ENCODE measurements at regions not wholly inside any gene's neighbourhood (a gene's known extent, or its start where the extent isn't known, plus 50 kb on each side); places are given as distances from the start of the nearest gene placed in this dataset.

DNA sequence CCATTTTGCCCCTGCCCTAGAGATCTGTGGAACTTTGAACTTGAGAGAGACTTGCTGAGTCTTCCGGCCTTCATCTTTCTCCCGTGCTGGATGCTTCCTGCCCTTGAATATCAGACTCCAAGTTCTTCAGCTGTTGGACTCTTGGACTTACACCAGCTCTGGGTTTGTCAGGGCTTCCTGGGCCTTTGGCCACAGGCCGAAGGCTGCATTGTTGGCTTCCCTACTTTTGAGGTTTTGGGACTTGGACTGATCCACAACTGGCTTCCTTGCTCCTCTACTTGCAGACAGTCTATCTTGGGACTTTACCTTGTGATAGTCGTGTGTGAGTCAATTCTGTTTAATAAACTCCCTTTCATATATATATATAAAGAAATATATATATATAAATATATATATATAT is 1071.0 kb downstream of the ADGRL3 start:
- no peak for DNase-seq

DNA sequence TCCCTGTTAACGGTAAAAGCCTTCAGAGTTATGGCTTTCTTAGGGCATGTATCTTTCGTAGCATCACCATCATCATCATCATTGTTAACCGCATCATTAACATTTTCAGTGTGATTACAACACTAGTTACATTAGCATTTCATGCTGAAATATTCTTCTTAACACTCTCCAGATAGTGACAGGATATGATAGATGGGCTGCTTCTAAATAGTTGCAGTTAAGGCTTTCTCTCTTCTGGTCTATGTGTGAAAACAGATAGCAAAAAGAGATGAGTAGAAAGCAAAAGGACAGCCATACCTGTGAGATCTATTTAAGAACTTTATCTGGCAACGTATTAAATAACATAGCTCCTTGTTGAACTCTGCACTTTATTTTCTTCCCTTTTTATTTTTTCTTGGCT is 1069.8 kb downstream of the ADGRL3 start:
- no peak for DNase-seq

DNA sequence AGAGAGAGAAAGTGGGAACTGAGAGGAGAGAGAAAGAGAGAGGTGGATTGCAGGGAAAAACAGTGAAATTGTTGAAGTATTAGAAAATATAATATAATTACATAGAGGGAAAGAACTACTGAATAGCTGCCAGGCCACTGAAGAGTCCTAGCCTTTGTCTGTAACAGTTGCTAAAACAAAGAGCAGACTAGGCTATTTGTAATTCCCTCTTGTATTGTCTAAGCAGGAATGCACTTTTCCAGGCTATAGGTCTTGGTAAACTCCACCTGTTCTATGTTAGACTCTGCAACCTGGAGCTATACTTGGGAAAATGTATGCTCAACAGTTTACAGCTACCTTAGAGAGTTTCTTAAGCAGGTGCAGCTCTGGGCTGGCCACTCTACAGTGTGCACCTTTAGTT is 1063.3 kb downstream of the ADGRL3 start:
- no peak for DNase-seq

DNA sequence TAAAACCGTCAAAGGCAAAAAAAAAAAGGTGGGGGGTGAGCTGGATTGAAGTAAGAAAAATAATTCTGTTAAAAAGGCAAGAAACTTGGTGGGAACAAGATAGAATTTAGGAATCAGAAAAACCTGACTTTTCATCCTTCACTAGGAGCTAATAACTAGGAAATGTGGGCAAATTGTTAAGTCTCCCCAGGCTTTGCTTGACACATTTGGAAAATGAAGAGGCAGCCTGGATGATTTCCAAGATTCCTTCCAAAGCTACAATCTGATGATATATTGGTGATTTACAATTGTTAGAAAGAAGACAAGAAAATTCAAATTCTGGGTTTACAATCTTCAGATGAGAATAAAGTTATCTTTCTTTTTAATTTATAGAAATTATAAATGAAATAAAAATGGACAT is 1062.5 kb downstream of the ADGRL3 start:
- DNase-seq = no peak

DNA sequence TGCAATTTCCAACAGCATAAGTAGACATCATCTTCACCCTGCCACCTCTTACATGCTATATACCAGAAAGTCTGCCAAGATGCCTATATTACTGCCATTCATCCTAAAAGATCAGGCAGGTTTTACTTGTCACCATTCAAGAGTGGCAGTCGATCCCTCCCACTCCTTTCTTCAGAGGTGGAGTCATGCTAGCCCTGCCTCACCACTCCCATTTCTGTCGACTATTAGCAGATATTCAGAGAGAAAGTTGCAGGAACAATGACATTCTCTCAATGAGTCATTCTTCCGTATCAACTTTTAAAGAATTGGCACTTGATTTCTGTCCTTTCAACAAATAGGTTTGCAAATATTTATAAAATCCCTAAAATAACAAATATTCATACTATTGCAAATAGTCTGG is 1060.1 kb downstream of the ADGRL3 start:
- no peak for DNase-seq

DNA sequence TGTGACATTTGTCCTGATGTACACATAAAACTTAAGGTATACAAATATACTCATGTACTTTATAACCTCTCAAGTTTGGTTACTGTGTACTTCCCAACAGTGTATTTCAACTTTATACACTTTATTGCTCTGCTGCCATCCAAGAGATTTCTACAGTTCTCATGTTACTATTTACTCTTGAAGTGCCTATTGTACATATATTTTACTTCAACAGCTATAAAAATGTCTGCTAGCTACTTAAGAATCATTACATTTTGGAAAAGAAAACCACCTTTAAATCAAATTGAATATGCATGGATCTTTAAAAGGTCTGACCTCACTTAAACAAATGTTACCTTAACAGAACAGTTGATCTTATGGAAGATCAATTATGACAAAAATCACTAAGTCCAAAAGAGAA is 1056.4 kb downstream of the ADGRL3 start:
- DNase-seq = no peak

DNA sequence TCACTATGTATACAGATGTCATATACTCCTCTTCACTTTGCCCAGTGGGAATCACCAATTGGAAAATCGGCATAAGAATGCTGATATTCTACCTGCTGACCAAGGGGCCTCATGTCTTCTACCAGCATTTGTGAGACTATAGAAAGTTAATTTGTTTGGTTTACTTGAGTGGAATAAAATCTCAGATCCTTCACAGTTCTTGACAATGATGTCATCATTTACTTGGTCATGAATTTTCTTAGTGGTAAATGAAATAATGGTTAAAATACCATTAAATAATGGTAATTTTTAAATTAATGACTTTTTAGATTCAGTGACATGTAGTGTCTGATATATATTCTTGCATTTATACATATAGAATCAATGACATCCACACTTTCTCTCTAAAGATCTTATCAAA is 1052.6 kb downstream of the ADGRL3 start:
- DNase-seq = no peak

DNA sequence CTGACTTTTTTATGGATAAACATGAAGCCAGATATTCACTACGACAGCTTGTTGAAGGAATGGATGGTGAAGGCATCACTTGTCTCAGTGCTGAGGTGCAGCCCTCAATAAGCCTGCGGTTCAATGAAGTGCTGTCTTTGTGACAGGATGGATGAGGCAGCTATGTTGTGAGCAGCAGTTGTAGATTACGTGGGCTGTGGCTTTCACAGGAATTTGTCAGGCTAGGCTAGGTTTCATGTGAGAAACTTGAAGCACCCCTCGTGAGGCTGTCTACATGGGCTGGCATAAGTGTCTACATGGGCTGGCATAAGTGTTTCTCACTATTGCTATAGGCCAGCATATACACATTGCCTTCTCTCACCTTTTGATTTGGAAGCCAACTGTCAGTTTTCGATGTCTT is 1050.0 kb downstream of the ADGRL3 start:
- no peak for DNase-seq

DNA sequence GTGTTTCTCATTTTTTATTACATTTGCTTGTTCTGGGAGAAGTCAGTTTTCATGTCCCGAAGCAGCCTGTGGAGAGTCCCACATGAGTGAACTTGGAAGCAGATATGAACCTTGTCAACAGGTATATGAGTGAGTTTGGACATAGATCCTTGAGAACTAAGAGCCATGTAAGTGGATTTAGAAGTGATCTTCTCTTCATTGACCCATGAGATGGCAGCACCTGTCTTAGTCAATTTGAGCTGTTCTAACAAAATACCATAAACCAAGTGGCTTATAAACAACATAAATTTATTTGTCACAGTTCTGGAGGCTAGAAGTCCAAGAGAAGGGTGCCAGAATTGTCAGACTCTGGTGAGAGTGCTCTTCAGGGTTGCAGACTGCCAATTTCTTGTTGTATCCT is 1043.8 kb downstream of the ADGRL3 start:
- DNase-seq = no peak

DNA sequence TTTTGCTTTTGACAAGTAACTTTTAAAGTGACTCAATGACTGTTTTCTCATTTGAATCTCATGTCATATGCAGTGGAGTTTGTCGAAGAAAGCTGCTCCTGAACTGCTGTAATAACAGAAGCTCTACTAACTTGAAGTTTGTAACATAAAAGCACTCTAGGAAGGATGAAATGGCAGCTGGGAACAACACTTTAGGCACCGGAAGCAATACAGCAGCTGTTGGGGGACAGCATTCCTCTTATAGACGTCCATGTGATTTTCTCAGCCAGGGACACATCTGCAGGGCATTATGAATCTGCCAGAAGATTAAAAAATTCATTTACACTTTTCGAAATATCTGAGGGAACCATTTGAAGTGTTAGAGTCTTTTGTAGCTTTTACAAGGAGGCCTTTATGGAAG is 1035.8 kb downstream of the ADGRL3 start:
- DNase-seq = no peak

DNA sequence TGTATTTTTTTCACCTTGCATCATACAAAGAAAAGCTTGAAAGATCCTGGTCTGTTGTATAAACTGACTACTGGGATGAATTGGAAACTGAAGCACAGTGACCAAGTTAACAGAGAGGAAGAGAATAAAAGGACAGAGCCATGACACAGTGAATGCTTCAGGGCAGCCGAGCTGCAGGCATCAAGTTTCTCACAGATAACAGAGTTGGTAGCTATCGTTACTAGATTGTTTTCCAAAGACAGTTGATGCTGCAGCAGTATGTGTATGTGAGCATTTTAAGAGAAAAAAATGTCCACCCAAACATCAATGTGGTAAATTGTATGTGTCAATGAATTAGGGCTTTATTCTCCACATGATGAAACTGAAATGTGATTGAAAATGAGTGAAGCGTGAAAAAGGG is 1032.7 kb downstream of the ADGRL3 start:
- no peak for DNase-seq

DNA sequence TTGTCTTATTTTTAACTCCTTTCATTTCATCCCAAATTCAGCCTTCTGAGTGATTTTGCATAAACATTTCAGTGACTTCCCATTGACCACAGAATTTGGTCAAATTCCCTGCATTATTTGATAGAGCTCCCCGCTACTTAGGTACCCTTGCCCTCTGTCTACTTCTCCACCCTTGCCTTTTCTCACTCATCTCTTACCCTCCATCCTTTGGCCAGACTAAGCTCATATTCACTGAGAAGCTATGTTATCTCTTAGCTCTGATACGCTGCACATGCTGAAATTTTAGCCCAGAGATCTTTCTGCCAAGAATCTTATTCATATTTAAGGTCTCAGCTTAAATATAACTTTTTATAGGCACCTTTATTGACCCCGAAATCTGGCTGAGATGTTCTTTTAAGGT is 1031.9 kb downstream of the ADGRL3 start:
- no peak for DNase-seq

DNA sequence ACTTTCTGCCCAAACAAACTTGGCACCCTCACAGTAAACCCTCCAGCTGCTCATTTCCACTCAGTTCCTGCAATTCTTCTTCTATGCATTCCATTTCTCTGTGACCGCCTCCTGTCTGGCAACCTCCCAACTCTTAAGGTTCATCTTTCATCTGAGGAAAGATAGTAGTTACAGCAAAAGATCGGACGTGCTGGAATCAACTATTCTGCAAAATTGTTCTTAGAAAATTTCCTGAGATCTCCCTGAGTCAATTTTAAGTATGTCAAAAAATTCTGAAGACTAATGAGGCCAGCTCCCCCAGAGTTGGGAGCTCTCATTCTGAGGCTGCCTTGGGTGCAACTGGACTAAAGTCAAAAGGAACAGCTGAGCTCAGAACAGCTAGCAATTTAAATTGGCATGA is 1026.0 kb downstream of the ADGRL3 start:
- DNase-seq = no peak

DNA sequence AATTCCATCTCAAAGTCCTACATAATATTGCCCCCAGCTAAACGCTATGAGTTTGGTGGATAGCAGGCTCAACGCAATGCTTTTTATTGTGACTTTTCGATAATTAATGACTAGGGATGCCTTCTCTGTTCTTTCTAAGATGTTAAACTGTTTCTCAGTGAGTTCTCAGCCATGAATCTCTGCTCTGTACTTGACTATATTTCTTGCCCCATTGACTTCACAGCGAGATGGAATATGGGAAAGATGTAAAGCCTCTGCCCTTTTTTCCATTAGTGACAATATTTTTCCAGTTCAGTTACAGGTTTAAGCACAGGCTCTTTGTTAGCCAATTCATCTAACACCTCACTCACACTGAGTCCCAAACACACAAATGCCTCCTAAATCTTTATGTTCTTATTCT is 1022.0 kb downstream of the ADGRL3 start:
- DNase-seq = no peak

DNA sequence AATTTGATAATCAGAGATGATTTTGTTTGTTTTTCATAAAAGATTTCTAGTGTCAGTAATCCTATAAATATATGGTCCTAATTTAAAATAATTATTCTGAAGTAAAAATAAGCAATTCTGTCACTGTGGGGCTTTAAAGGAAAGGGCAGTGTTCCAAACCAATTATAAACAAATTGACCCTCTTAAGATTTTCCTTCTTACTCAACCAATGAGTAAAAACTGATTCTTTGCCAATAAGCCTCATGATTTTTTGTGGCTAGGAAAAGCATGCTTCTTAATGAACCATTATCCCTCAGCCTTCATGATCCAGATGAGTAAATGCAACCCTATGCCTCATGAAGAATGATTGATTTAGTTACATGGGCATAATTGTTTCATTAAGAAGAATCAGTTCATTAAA is 1010.4 kb downstream of the ADGRL3 start:
- DNase-seq = no peak

DNA sequence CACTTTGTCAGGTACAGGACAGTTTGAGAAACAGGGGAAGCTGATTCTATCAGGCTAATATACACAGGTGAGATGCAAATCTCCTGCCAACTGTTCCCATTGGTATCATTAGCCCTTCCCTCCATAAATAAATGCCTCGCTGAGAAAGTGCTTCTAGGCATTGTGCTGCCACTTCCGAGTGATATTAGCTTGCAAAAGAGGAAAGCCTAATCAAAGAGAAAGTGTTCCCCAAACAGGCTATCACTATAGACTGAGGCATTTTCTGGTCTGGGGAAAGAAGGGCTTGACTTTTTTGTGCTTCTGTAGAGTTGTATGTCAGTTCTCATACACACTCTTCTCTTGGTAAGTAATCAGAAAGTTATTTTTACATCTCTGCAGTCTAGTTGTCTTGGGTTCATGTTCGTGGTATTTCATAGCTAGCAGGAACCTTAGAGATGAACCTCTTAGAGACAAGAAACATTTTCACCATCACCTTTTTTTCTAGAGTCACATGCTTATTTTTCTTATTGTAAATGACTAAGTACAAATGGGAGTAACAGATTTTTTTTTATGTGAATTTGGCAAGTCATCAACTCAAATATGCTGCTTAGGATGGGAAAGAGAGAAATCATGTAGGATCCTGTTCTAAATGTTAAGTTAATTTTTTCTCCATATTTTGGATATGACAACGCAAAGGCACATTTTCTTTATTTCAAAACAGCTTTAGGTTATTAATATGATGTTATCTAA is 1009.8 kb downstream of the ADGRL3 start:
- DNase-seq = no peak

DNA sequence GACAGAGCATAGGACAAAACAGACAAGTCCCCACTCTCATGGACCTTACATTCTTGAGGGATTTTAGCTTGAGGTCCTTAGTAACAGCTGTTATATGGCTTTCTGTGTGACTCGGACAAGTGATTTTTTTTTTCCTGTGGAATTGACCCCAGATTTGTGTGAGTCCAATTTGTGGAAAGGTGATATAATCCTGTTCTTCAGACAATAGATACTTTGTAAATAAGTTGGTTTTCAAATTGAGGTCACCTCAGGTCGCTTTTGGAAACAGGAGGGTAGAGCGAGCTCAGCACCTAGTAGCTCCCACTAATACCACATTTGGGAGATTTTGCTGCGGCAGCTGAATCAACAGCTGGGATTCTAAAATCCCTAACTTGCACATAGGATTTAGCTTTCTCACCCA is 1008.8 kb downstream of the ADGRL3 start:
- no peak for DNase-seq

DNA sequence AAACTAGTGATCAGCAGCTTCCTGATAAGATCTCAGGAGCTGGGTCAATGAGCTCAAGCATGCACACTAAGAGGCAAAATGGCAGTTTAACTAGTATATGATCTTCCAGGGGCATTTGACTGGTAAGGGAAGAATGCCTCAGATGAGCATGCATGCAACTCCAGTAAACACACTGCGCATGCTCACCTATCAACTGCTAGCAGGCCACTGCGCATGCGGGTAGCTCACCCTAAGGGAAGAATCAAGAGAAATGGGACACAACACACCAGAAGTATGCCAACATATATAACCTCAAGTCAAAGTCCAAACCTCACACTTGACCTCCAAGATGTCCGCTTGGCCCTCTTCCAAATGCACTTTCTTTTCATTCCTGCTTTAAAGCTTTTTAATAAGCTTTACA is 1004.0 kb downstream of the ADGRL3 start:
- DNase-seq = no peak

DNA sequence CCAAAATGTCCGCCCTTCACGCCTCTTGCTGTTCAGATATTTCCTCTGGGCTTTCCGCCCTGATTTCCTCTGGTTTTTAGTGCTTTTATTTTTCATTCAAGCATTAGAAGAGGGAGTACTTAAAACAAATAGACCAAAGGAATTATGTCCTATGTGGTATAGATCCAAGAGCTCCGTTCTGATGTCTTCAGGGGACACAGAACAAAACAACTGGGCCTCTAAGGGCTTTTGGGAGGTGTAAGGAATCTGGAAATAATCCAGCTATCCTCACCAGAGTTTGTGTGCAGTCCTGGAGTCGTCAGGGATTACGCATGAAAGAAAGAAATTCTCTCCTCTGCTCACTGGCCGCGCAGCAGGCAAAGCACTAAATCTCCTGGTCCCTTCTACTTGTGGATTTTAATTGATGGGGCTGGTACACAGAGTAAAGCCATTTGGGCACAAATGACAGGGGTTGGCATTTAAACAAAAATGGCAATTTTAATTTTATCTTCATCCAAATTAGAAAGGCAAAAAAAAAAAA is 999.2 kb downstream of the ADGRL3 start:
- no peak for DNase-seq

DNA sequence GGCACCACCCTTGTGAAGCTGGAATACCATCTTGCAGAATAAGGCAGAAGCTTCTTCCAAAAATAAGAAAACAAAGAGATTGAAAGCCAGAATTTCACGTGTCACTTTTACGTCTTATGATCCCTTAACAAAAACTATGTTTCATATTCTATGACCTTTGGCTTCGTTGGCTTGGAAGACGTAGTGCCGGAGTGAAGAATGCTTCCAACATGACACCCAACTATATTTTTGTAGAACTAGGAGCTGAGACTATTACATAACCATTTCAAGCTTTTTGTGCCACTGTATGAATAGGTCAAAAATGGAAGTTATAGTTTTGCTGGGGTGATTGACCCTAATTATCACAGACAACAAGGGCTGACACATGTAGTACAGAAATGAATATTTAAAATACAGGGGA is 996.2 kb downstream of the ADGRL3 start:
- no peak for DNase-seq

DNA sequence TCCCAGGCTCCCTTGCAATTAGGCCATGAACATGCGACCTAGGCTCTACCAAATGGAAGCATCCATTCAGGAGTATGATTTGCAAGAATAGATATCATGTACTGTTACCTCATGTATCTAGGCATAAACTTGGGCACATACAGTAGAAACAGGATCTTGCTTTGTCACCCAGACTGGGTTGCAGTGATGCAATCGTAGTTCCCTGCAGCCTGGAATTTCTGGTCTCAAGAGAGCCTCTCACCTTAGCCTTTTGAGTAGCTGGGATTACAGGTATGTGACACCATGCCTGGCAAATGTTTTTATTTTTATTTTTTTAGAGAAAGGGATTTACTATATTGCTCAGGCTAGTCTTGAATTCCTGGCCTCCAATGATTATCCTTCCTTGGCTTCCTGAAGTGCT is 994.2 kb downstream of the ADGRL3 start:
- DNase-seq = no peak

DNA sequence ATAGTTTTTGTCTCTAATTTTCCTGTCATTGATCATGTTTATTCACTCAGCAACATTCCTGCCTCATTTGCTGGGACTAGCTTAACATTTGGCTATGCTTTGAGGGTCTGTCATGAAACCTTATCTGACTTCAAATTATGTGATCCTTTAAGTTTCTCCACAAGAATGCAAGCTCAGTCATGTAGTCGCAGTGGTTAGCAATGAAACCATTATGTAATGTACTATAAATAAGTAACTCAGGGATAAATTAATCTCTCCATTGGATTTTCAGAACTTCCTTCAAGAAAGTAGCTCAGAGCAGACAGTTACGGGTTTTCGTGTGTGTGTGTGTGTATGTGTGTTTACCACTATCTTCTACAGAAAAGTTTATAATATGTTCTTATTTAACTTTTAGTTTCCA is 993.6 kb downstream of the ADGRL3 start:
- DNase-seq = no peak

DNA sequence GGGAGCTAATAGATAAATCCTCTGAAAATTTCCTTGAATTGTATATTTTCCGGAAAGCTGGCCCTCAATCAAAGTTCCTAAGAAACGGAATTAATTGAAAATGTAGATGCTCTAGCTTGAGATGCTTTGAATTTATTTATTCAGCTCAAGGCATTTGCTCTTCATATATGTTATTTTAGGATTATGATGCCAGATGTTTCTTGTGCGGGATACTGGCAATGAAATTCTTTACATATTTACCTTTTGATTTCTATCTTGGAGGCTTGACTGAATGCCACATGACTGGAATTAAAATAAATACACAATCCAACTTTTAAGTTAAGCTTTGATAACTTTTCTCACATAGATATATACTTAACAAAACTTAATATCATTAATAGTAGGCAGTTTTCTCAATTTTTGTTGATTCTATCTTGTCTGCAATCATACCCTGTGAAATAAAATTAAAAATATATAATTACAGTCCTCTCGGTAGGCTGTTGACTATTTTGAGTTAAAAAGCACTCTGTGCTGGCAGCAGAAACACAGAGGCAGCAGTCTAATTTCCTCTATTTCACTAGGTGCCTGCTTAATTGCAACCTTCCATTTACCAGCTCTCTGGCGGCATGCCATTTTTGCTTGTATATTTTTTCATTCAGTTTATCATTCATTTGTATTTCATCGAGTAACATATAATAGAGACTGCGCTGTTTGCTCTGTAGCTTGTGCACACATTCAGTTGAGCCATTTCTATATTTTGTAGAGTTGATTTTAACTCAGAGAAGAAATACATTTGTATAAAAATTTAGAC is 991.5 kb downstream of the ADGRL3 start:
- no peak for DNase-seq

Data from anterior cingulate cortex (tissue), 58 donors.